ENCODE measurements at regions not wholly inside any gene's neighbourhood (a gene's known extent, or its start where the extent isn't known, plus 50 kb on each side); places are given as distances from the start of the nearest gene placed in this dataset.

GRCh38 chr12:127655691-127656090 is 611.3 kb upstream of the TMEM132C start:
- DNase-seq (ENCODE audit: insufficient read length, low spot score): no peak
- no peak for FAIRE-seq
- TF ChIP-seq CTCF (IDR thresholded peaks at IDR 0.05; ENCODE audit: insufficient read depth, missing control alignments): no peak

- TF ChIP-seq CTCF (IDR thresholded peaks at IDR 0.05; ENCODE audit: insufficient read depth, missing control alignments): no peak
- no peak for FAIRE-seq
Observed at GRCh38 chr12:127656266-127656665, 610.7 kb upstream of the TMEM132C start.

GRCh38 chr12:127657036-127657435 is 609.9 kb upstream of the TMEM132C start:
- DNase-seq (ENCODE audit: insufficient read length, low spot score) (no peak), FAIRE-seq (no peak)
- no peak for TF ChIP-seq CTCF (IDR thresholded peaks at IDR 0.05; ENCODE audit: insufficient read depth, missing control alignments)

More at GRCh38 chr12:127656266-127656665, 610.7 kb upstream of the TMEM132C start:
- DNase-seq (ENCODE audit: insufficient read length, low spot score): no peak

GRCh38 chr12:127660961-127661360 is 606.0 kb upstream of the TMEM132C start:
- no peak for TF ChIP-seq CTCF (IDR thresholded peaks at IDR 0.05; ENCODE audit: insufficient read depth, missing control alignments)
- DNase-seq (ENCODE audit: insufficient read length, low spot score) (no peak), FAIRE-seq (no peak)

GRCh38 chr12:127663716-127664115 is 603.3 kb upstream of the TMEM132C start:
- no peak for TF ChIP-seq CTCF (IDR thresholded peaks at IDR 0.05; ENCODE audit: insufficient read depth, missing control alignments)
- no peak for FAIRE-seq
- no peak for DNase-seq (ENCODE audit: insufficient read length, low spot score)

GRCh38 chr12:127664901-127665300 is 602.1 kb upstream of the TMEM132C start:
- FAIRE-seq (no peak), DNase-seq (ENCODE audit: insufficient read length, low spot score) (no peak)
- TF ChIP-seq CTCF (IDR thresholded peaks at IDR 0.05; ENCODE audit: insufficient read depth, missing control alignments): no peak

GRCh38 chr12:127667131-127667685 is 599.8 kb upstream of the TMEM132C start:
- TF ChIP-seq CTCF (IDR thresholded peaks at IDR 0.05; ENCODE audit: insufficient read depth, missing control alignments): no peak
- no peak for FAIRE-seq
- no peak for DNase-seq (ENCODE audit: insufficient read length, low spot score)
